ENCODE measurements at regions not wholly inside any gene's neighbourhood (a gene's known extent, or its start where the extent isn't known, plus 50 kb on each side); places are given as distances from the start of the nearest gene placed in this dataset.

- TF ChIP-seq CTCF (IDR thresholded peaks at IDR 0.05; ENCODE audit: extremely low read depth in 1 of 2, insufficient read depth in 1 of 2, low read depth in 1 of 2, low read length in 2 of 2) (no peak), POLR2AphosphoS5 (IDR thresholded peaks at IDR 0.05; ENCODE audit: insufficient read depth, low read depth, low read length) (no peak), POLR2A (IDR thresholded peaks at IDR 0.05; ENCODE audit: low read depth, low read length) (no peak), EZH2 (IDR thresholded peaks at IDR 0.05; ENCODE audit: borderline replicate concordance, low read depth, low read length, severe bottlenecking) (no peak), GATA2 (IDR thresholded peaks at IDR 0.05; ENCODE audit: insufficient read depth, insufficient read length, low read depth, low read length) (no peak), MAX (IDR thresholded peaks at IDR 0.05; ENCODE audit: insufficient read depth, insufficient read length) (no peak), JUN (IDR thresholded peaks at IDR 0.05; ENCODE audit: borderline replicate concordance, insufficient read depth, insufficient read length, low read depth) (no peak), FOS (IDR thresholded peaks at IDR 0.05; ENCODE audit: borderline replicate concordance, insufficient read depth, low read length) (no peak)
These were observed 194.6 kb upstream of the PHYHIPL start for GRCh38 chr10:58981846-58982245.

Measured in endothelial cell of umbilical vein (primary cell).